Breast epithelium (tissue), 3 donors: ENCODE measurements at regions not wholly inside any gene's neighbourhood (a gene's known extent, or its start where the extent isn't known, plus 50 kb on each side); places are given as distances from the start of the nearest gene placed in this dataset.

Source experiments
- POLR2A ChIP-seq: fragments of 450-650 bp; IDR thresholded peaks from one replicate; pipeline ENCODE4 v1.6.1; 2016; ENCODE audit warnings: antibody characterized with exemption, mild to moderate bottlenecking, moderate library complexity
- TF ChIP-seq, protein P1 (sequence below), 3 donors: fragments of 450-650 bp; IDR thresholded peaks; one replicate each; pipeline ENCODE4 v1.5.1; 2016 to 2017; ENCODE audit warnings: antibody characterized with exemption in 3 of 3, mild to moderate bottlenecking in 3 of 3, moderate library complexity in 3 of 3

- TF ChIP-seq, protein P1, sequence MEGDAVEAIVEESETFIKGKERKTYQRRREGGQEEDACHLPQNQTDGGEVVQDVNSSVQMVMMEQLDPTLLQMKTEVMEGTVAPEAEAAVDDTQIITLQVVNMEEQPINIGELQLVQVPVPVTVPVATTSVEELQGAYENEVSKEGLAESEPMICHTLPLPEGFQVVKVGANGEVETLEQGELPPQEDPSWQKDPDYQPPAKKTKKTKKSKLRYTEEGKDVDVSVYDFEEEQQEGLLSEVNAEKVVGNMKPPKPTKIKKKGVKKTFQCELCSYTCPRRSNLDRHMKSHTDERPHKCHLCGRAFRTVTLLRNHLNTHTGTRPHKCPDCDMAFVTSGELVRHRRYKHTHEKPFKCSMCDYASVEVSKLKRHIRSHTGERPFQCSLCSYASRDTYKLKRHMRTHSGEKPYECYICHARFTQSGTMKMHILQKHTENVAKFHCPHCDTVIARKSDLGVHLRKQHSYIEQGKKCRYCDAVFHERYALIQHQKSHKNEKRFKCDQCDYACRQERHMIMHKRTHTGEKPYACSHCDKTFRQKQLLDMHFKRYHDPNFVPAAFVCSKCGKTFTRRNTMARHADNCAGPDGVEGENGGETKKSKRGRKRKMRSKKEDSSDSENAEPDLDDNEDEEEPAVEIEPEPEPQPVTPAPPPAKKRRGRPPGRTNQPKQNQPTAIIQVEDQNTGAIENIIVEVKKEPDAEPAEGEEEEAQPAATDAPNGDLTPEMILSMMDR (IDR thresholded peaks at IDR 0.05), result no peak
- no peak for TF ChIP-seq POLR2A
Observed at GRCh38 chr1:185674201-185674600, 60.0 kb upstream of the HMCN1 start.
